ENCODE measurements at regions not wholly inside any gene's neighbourhood (a gene's known extent, or its start where the extent isn't known, plus 50 kb on each side); places are given as distances from the start of the nearest gene placed in this dataset.

- DNase-seq: no peak
Measured at GRCh38 chr16:86356804-86357203, 153.5 kb upstream of the FOXF1 start.

GRCh38 chr16:86357303-86357702, 153.0 kb upstream of the FOXF1 start:
- DNase-seq: no peak

GRCh38 chr16:86357950-86358349, 152.4 kb upstream of the FOXF1 start:
- no peak for DNase-seq

- DNase-seq: no peak
Measured at GRCh38 chr16:86359571-86359970, 150.8 kb upstream of the FOXF1 start.

- no peak for DNase-seq
Measured at GRCh38 chr16:86362155-86362849, 148.0 kb upstream of the FOXF1 start.

GRCh38 chr16:86363057-86363490, 147.3 kb upstream of the FOXF1 start:
- DNase-seq: no peak

- DNase-seq: no peak
Measured at GRCh38 chr16:86363836-86364618, 146.3 kb upstream of the FOXF1 start.

- no peak for DNase-seq
Measured at GRCh38 chr16:86364653-86365380, 145.5 kb upstream of the FOXF1 start.

- DNase-seq: no peak
Measured at GRCh38 chr16:86365513-86366273, 144.6 kb upstream of the FOXF1 start.

GRCh38 chr16:86366481-86366880, 143.8 kb upstream of the FOXF1 start:
- DNase-seq: no peak

GRCh38 chr16:86367291-86368072, 142.8 kb upstream of the FOXF1 start:
- no peak for DNase-seq

GRCh38 chr16:86368261-86368660, 142.1 kb upstream of the FOXF1 start:
- DNase-seq: no peak

- DNase-seq: no peak
Measured at GRCh38 chr16:86370062-86370461, 140.3 kb upstream of the FOXF1 start.

GRCh38 chr16:86371083-86371803, 139.1 kb upstream of the FOXF1 start:
- DNase-seq: no peak

GRCh38 chr16:86372193-86372592, 138.1 kb upstream of the FOXF1 start:
- DNase-seq: no peak

- DNase-seq: no peak
Measured at GRCh38 chr16:86373276-86373901, 136.9 kb upstream of the FOXF1 start.

- DNase-seq: no peak
Measured at GRCh38 chr16:86374603-86375130, 135.7 kb upstream of the FOXF1 start.

GRCh38 chr16:86375364-86375763, 135.0 kb upstream of the FOXF1 start:
- DNase-seq: no peak

GRCh38 chr16:86375851-86376250, 134.5 kb upstream of the FOXF1 start:
- no peak for DNase-seq

- DNase-seq: no peak
Measured at GRCh38 chr16:86376837-86377236, 133.5 kb upstream of the FOXF1 start.

All from activated naive CD4-positive, alpha-beta T cell treated with anti-CD3 and anti-CD28 coated beads, Interleukin-2, amount 50 U/mL, for 16 hours (primary cell).